Fibroblast of villous mesenchyme (primary cell): ENCODE measurements at regions not wholly inside any gene's neighbourhood (a gene's known extent, or its start where the extent isn't known, plus 50 kb on each side); places are given as distances from the start of the nearest gene placed in this dataset.

Experiments used
- DNase-seq: peaks from one replicate; pipeline ENCODE4 v3.0.0-alpha.2; 2010; ENCODE audit warnings: low read depth
- H3K4me3 ChIP-seq: 2 replicates; pipeline ENCODE4 v1.5.1; 2011; ENCODE audit warnings: low read depth, mild to moderate bottlenecking, low read length
- CTCF ChIP-seq: IDR thresholded peaks from 2 replicates; pipeline ENCODE4 v1.5.1; 2012; ENCODE audit warnings: low read depth, mild to moderate bottlenecking, low read length; ENCODE audit not compliant: insufficient read depth

- no peak for TF ChIP-seq CTCF
- no peak overlapping the region for H3K4me3 ChIP-seq
- DNase-seq: peak; percentile 56
Measured at GRCh38 chr20:40254023-40254772, 434.8 kb downstream of the MAFB start.

GRCh38 chr20:40251284-40251932, 437.6 kb downstream of the MAFB start:
- no peak overlapping the region for H3K4me3 ChIP-seq
- peak; percentile 20 for DNase-seq
- TF ChIP-seq CTCF: peak; percentile 57

- no peak for TF ChIP-seq CTCF
- no peak overlapping the region for H3K4me3 ChIP-seq
- no peak for DNase-seq
Measured at GRCh38 chr20:40249805-40250204, 439.2 kb downstream of the MAFB start.

- no peak for DNase-seq
- H3K4me3 ChIP-seq: no peak overlapping the region
- TF ChIP-seq CTCF: no peak
Measured at GRCh38 chr20:40245829-40246228, 443.2 kb downstream of the MAFB start.

- DNase-seq: no peak
- H3K4me3 ChIP-seq: no peak overlapping the region
- no peak for TF ChIP-seq CTCF
Measured at GRCh38 chr20:40244286-40244685, 444.8 kb downstream of the MAFB start.

- TF ChIP-seq CTCF: no peak
- no peak for DNase-seq
- H3K4me3 ChIP-seq: no peak overlapping the region
Measured at GRCh38 chr20:40241596-40242343, 447.3 kb downstream of the MAFB start.
